MCF 10A (cell line): ENCODE measurements at regions not wholly inside any gene's neighbourhood (a gene's known extent, or its start where the extent isn't known, plus 50 kb on each side); places are given as distances from the start of the nearest gene placed in this dataset.

Experiments
- BruUV-seq: library from RNA; stranded (reverse); fragments of 400-500 nt; replicated peaks from 2 replicates; lab custom pipeline; 2021; lab: Mats Ljungman, UMichigan
- CTCF ChIA-PET: fragments of 300-600 bp; sonication (Branson Sonifier 250); formaldehyde crosslinking; extraction: SDS; loops from one replicate; lab custom pipeline; 2021; ENCODE audit warnings: antibody characterized with exemption, inconsistent platforms; lab: Yijun Ruan, JAX
- POLR2A ChIA-PET: fragments of 300-600, 350-650 bp; sonication (Branson Sonifier 250); formaldehyde crosslinking; extraction: SDS; loops from one replicate; lab custom pipeline; 2020; ENCODE audit warnings: antibody characterized with exemption, inconsistent platforms; lab: Yijun Ruan, JAX
- DNase-seq: peaks from one replicate; pipeline ENCODE4 v3.0.0-alpha.2; 2018; ENCODE audit not compliant: unreplicated experiment
- H3K27ac Mint-ChIP-seq: one replicate; pipeline ENCODE4 v1.8.0; 2022; ENCODE audit warnings: mild to moderate bottlenecking, low read depth, mixed read lengths; ENCODE audit not compliant: unreplicated experiment
- H3K27me3 Mint-ChIP-seq: one replicate; pipeline ENCODE4 v1.8.0; 2022; ENCODE audit warnings: mixed read lengths; ENCODE audit not compliant: insufficient read depth, unreplicated experiment
- H3K36me3 Mint-ChIP-seq: one replicate; pipeline ENCODE4 v1.8.0; 2022; ENCODE audit warnings: mild to moderate bottlenecking, moderate library complexity, mixed read lengths; ENCODE audit not compliant: insufficient read depth, unreplicated experiment
- H3K4me1 Mint-ChIP-seq: one replicate; pipeline ENCODE4 v1.8.0; 2022; ENCODE audit warnings: mixed read lengths; ENCODE audit not compliant: insufficient read depth, unreplicated experiment
- H3K4me3 Mint-ChIP-seq: one replicate; pipeline ENCODE4 v1.8.0; 2022; ENCODE audit warnings: mild to moderate bottlenecking, moderate library complexity, mixed read lengths; ENCODE audit not compliant: unreplicated experiment
- H3K9me3 Mint-ChIP-seq: one replicate; pipeline ENCODE4 v1.8.0; 2022; ENCODE audit warnings: mixed read lengths; ENCODE audit not compliant: unreplicated experiment
- CTCF ChIP-seq: fragments of 200-600 bp; IDR thresholded peaks from one replicate; pipeline ENCODE4 v1.8.0; 2022; ENCODE audit warnings: antibody characterized with exemption, mild to moderate bottlenecking; ENCODE audit not compliant: unreplicated experiment
- intact Hi-C: fragments of 100-400 bp; cut with micrococcal nuclease; formaldehyde crosslinking; loops from 2 replicates; pipeline ENCODE4 v1.14.1; 2022

GRCh38 chr3:140748-141330 is 55.7 kb upstream of the CHL1 start:
- no peaks in the 10 kb centered on the region for H3K27me3 Mint-ChIP-seq
- POLR2A ChIA-PET, result no interaction called here
- no peaks in the 10 kb centered on the region for H3K36me3 Mint-ChIP-seq
- intact Hi-C loops, result no loop called here
- CTCF ChIA-PET, result no interaction called here
- no peak for TF ChIP-seq CTCF
- no peaks in the 10 kb centered on the region for H3K9me3 Mint-ChIP-seq
- no peak for DNase-seq
- BruUV-seq, result no TSS peak
- no peak overlapping the region for H3K4me3 Mint-ChIP-seq
- no peak overlapping the region for H3K27ac Mint-ChIP-seq
- H3K4me1 Mint-ChIP-seq, result no peaks in the 10 kb centered on the region
